SK-N-SH (cell line): ENCODE measurements at regions not wholly inside any gene's neighbourhood (a gene's known extent, or its start where the extent isn't known, plus 50 kb on each side); places are given as distances from the start of the nearest gene placed in this dataset.

Source experiments
- CTCF ChIA-PET: fragments of 300-600, 350-600 bp; formaldehyde crosslinking; extraction: SDS; loops from one replicate; lab custom pipeline; 2021; lab: Yijun Ruan, JAX
- POLR2A ChIA-PET: fragments of 350-600 bp; sonication (Branson Sonifier 250); formaldehyde crosslinking; extraction: SDS; loops from one replicate; lab custom pipeline; 2020; ENCODE audit warnings: antibody characterized with exemption, inconsistent platforms; lab: Yijun Ruan, JAX
- DNase-seq: peaks from one replicate; pipeline ENCODE4 v3.0.0; 2012
- H2AFZ ChIP-seq: fragments of 200-600 bp; sonication (generic); 2 replicates; pipeline ENCODE4 v1.8.1; 2016; ENCODE audit warnings: antibody characterized with exemption, mild to moderate bottlenecking, low read depth
- H3F3A ChIP-seq: fragments of 200-600 bp; sonication (generic); replicated peaks from 2 replicates; pipeline ENCODE3; 2016; ENCODE audit warnings: antibody characterized with exemption, mild to moderate bottlenecking; ENCODE audit not compliant: insufficient read depth
- H3K27ac ChIP-seq, 2 experiments: fragments of 200-500 bp in 1 of 2; fragments of 200-600 bp in 1 of 2; sonication (Bioruptor generic) in 1 of 2; sonication (generic), shearing (Covaris generic) in 1 of 2; 2 replicates each; pipeline versions ENCODE4 v1.5.1 to v1.6.1; 2014 to 2016; ENCODE audit warnings: low read depth in 2 of 2, inconsistent platforms in 1 of 2, low read length in 1 of 2, mild to moderate bottlenecking in 1 of 2, mixed read lengths in 1 of 2
- H3K27me3 ChIP-seq: fragments of 200-600 bp; sonication (generic), shearing (Covaris generic); 2 replicates; pipeline ENCODE4 v1.6.1; 2016; ENCODE audit warnings: mixed run types; ENCODE audit not compliant: insufficient read depth
- H3K36me3 ChIP-seq, 2 experiments: fragments of 200-500 bp in 1 of 2; fragments of 200-600 bp in 1 of 2; sonication (Bioruptor generic) in 1 of 2; sonication (generic) in 1 of 2; replicated peaks in 1 of 2; 2 replicates each; pipeline versions ENCODE3 to v1.5.1; 2014 to 2016; ENCODE audit warnings: low read length in 1 of 2, mild to moderate bottlenecking in 1 of 2; ENCODE audit not compliant: insufficient read depth in 2 of 2, control insufficient read depth in 1 of 2
- H3K4me1 ChIP-seq, 2 experiments: fragments of 200-500 bp in 1 of 2; fragments of 200-600 bp in 1 of 2; sonication (Bioruptor generic) in 1 of 2; sonication (generic), shearing (Covaris generic) in 1 of 2; 2 replicates each; pipeline versions ENCODE4 v1.5.1 to v1.6.1; 2014 to 2016; ENCODE audit warnings: low read depth in 1 of 2, low read length in 1 of 2, mixed run types in 1 of 2; ENCODE audit not compliant: insufficient read depth in 2 of 2, control insufficient read depth in 1 of 2
- H3K4me2 ChIP-seq: fragments of 200-600 bp; sonication (generic), shearing (Covaris generic); 2 replicates; pipeline ENCODE4 v1.6.1; 2017; ENCODE audit warnings: mixed run types
- H3K4me3 ChIP-seq, 2 experiments: fragments of 200-500 bp in 1 of 2; fragments of 200-600 bp in 1 of 2; sonication (Bioruptor generic) in 1 of 2; sonication (generic), shearing (Covaris generic) in 1 of 2; 2 replicates each; pipeline versions ENCODE4 v1.5.1 to v1.8.1; 2014 to 2016; ENCODE audit warnings: low read depth in 2 of 2, inconsistent platforms in 1 of 2, low read length in 1 of 2, mild to moderate bottlenecking in 1 of 2, mixed read lengths in 1 of 2, moderate library complexity in 1 of 2
- H3K79me2 ChIP-seq: fragments of 200-600 bp; sonication (generic); 2 replicates; pipeline ENCODE4 v1.8.1; 2017; ENCODE audit warnings: mild to moderate bottlenecking; ENCODE audit not compliant: insufficient read depth
- H3K9ac ChIP-seq: fragments of 200-600 bp; sonication (generic); 2 replicates; pipeline ENCODE4 v1.6.1; 2017; ENCODE audit warnings: mixed run types
- H3K9me2 ChIP-seq: fragments of 200-600 bp; sonication (generic); 2 replicates; pipeline ENCODE4 v1.6.1; 2017; ENCODE audit warnings: mixed run types
- H3K9me3 ChIP-seq: fragments of 200-600 bp; sonication (generic); 2 replicates; pipeline ENCODE4 v1.6.1; 2017; ENCODE audit warnings: mixed run types, mild to moderate bottlenecking, moderate library complexity
- H4K20me1 ChIP-seq: fragments of 200-600 bp; sonication (generic); 2 replicates; pipeline ENCODE4 v1.6.1; 2017; ENCODE audit warnings: mild to moderate bottlenecking, mixed run types; ENCODE audit not compliant: insufficient read depth
- ELF1 ChIP-seq: IDR thresholded peaks from 2 replicates; pipeline ENCODE4 v1.4.0; 2012
- FOXJ3 ChIP-seq: sonication (generic); formaldehyde crosslinking; IDR thresholded peaks from 2 replicates; pipeline ENCODE4 v1.5.1; 2020; ENCODE audit warnings: mild to moderate bottlenecking, missing genetic modification reagents
- GABPA ChIP-seq: IDR thresholded peaks from 2 replicates; pipeline ENCODE4 v1.4.0; 2012; ENCODE audit warnings: low read depth, mild to moderate bottlenecking
- IRF3 ChIP-seq: fragments of 150-350 bp; IDR thresholded peaks from 2 replicates; pipeline ENCODE4 v1.6.1; 2016; ENCODE audit warnings: mild to moderate bottlenecking, low read depth, low read length
- RCOR1 ChIP-seq: fragments of 150-350 bp; IDR thresholded peaks from 2 replicates; pipeline ENCODE4 v1.6.1; 2017; ENCODE audit warnings: antibody characterized with exemption, low read length
- RXRA ChIP-seq: IDR thresholded peaks from 2 replicates; pipeline ENCODE4 v1.4.0; 2012; ENCODE audit warnings: low read depth, mild to moderate bottlenecking, borderline replicate concordance
- SMC3 ChIP-seq: IDR thresholded peaks from 2 replicates; pipeline ENCODE4 v1.6.1; 2012; ENCODE audit warnings: low read depth, low read length, improper control_type of control experiment
- TAF1 ChIP-seq: IDR thresholded peaks from 2 replicates; pipeline ENCODE4 v1.6.1; 2012; ENCODE audit warnings: low read depth, mild to moderate bottlenecking, low read length, moderate library complexity, borderline replicate concordance
- TCF12 ChIP-seq: IDR thresholded peaks from 2 replicates; pipeline ENCODE4 v1.4.0; 2012
- USF2 ChIP-seq: fragments of 150-350 bp; IDR thresholded peaks from 2 replicates; pipeline ENCODE4 v1.6.1; 2017; ENCODE audit warnings: antibody characterized with exemption, low read length, low read depth, borderline replicate concordance
- WGBS: methylation state at CpG from one replicate; pipeline ENCODE4 v1.1.6; 2017; ENCODE audit warnings: low lambda C conversion rate; 5-methylcytosine and 5-hydroxymethylcytosine counted together
- TF ChIP-seq, protein P1 (sequence below): fragments of 200-600 bp; sonication (generic); IDR thresholded peaks from 2 replicates; pipeline ENCODE4 v1.6.1; 2017; ENCODE audit warnings: antibody characterized with exemption, mild to moderate bottlenecking, moderate library complexity
- TF ChIP-seq, protein P2 (sequence below): IDR thresholded peaks from 2 replicates; pipeline ENCODE4 v1.4.0; 2012; ENCODE audit warnings: low read depth, borderline replicate concordance

DNA sequence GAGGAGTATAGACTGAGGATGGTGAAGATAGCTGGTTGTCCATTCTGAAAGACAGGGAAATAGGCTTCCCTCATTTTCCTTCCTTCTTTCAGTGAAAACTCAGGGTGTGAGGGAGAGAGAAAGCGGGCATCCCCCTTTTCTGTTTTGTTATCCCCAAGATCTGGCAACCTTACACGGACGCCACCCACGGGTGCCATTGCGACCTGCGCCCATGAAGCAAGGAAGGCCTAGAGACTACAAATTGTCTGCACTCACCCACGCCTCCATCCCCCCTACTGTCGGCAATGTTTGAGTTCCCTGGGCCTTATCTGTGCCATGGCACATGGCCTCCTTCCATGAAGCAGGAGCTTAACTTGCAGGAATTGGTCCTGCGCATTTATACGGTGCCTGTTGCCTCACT, 115.0 kb upstream of the IGF1 start:
- no peaks in the 10 kb centered on the region for H3K27me3 ChIP-seq
- H3K36me3 ChIP-seq = no peaks in the 10 kb centered on the region
- H3F3A ChIP-seq = no peaks in the 10 kb centered on the region
- H2AFZ ChIP-seq = no peak overlapping the region
- no peak overlapping the region for H3K4me2 ChIP-seq
- no peaks in the 10 kb centered on the region for H3K4me1 ChIP-seq
- POLR2A ChIA-PET = no interaction called here
- WGBS = 76% methylated on average over 10 of the region's 10 CpGs
- DNase-seq = no peak
- no peak for TF ChIP-seq IRF3
- TF ChIP-seq, all 33 proteins: peak for 0
- H3K4me3 ChIP-seq = no peak overlapping the region
- H3K27ac ChIP-seq = no peak overlapping the region
- no peaks in the 10 kb centered on the region for H3K9me3 ChIP-seq
- no peak overlapping the region for H3K9ac ChIP-seq
- no peaks in the 10 kb centered on the region for H4K20me1 ChIP-seq
- CTCF ChIA-PET = no interaction called here
- H3K79me2 ChIP-seq = no peaks in the 10 kb centered on the region
- no peaks in the 10 kb centered on the region for H3K9me2 ChIP-seq

- Histone ChIP-seq H3K4me3 (no peak overlapping the region), H3F3A (no peaks in the 10 kb centered on the region), H3K4me1 (no peaks in the 10 kb centered on the region; a peak in 1 of 4 replicates), H3K27ac (no peak overlapping the region), H3K36me3 (no peaks in the 10 kb centered on the region), H3K4me2 (no peak overlapping the region), H3K9me2 (no peaks in the 10 kb centered on the region), H3K9me3 (no peaks in the 10 kb centered on the region), H2AFZ (no peak overlapping the region), H3K79me2 (no peaks in the 10 kb centered on the region), H3K9ac (no peak overlapping the region), H3K27me3 (no peaks in the 10 kb centered on the region), H4K20me1 (no peaks in the 10 kb centered on the region)
- DNase-seq = no peak
- no peak for TF ChIP-seq SMC3
- no peak for TF ChIP-seq ELF1
- TF ChIP-seq TCF12 = no peak
- no peak for TF ChIP-seq RCOR1
- no peak for TF ChIP-seq FOXJ3 (CRISPR knock-in tag)
- TF ChIP-seq USF2 = no peak
- TF ChIP-seq, protein P1, sequence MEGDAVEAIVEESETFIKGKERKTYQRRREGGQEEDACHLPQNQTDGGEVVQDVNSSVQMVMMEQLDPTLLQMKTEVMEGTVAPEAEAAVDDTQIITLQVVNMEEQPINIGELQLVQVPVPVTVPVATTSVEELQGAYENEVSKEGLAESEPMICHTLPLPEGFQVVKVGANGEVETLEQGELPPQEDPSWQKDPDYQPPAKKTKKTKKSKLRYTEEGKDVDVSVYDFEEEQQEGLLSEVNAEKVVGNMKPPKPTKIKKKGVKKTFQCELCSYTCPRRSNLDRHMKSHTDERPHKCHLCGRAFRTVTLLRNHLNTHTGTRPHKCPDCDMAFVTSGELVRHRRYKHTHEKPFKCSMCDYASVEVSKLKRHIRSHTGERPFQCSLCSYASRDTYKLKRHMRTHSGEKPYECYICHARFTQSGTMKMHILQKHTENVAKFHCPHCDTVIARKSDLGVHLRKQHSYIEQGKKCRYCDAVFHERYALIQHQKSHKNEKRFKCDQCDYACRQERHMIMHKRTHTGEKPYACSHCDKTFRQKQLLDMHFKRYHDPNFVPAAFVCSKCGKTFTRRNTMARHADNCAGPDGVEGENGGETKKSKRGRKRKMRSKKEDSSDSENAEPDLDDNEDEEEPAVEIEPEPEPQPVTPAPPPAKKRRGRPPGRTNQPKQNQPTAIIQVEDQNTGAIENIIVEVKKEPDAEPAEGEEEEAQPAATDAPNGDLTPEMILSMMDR = no peak
- TF ChIP-seq, protein P2, sequence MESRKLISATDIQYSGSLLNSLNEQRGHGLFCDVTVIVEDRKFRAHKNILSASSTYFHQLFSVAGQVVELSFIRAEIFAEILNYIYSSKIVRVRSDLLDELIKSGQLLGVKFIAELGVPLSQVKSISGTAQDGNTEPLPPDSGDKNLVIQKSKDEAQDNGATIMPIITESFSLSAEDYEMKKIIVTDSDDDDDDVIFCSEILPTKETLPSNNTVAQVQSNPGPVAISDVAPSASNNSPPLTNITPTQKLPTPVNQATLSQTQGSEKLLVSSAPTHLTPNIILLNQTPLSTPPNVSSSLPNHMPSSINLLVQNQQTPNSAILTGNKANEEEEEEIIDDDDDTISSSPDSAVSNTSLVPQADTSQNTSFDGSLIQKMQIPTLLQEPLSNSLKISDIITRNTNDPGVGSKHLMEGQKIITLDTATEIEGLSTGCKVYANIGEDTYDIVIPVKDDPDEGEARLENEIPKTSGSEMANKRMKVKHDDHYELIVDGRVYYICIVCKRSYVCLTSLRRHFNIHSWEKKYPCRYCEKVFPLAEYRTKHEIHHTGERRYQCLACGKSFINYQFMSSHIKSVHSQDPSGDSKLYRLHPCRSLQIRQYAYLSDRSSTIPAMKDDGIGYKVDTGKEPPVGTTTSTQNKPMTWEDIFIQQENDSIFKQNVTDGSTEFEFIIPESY = no peak
- no peak for TF ChIP-seq TAF1
- TF ChIP-seq RXRA = no peak
- no peak for TF ChIP-seq GABPA
- ChIA-PET CTCF (no interaction called here), POLR2A (no interaction called here)
- 36% methylated on average over 4 of the region's 4 CpGs for WGBS
Observed at GRCh38 chr12:102593134-102593533, 112.8 kb upstream of the IGF1 start.
